Nephron progenitor cell (in vitro differentiated cells): ENCODE measurements at regions not wholly inside any gene's neighbourhood (a gene's known extent, or its start where the extent isn't known, plus 50 kb on each side); places are given as distances from the start of the nearest gene placed in this dataset.

Experiments
- DNase-seq: peaks from one replicate; pipeline ENCODE4 v3.0.0; 2021
- H3K27ac Mint-ChIP-seq: 2 replicates; pipeline ENCODE4 v1.8.0; 2021; ENCODE audit warnings: mild to moderate bottlenecking, moderate library complexity, mixed read lengths
- H3K27me3 Mint-ChIP-seq: 2 replicates; pipeline ENCODE4 v1.8.0; 2021; ENCODE audit warnings: mild to moderate bottlenecking, low read depth, mixed read lengths; ENCODE audit not compliant: poor library complexity
- H3K36me3 Mint-ChIP-seq: 2 replicates; pipeline ENCODE4 v1.8.0; 2021; ENCODE audit warnings: low read depth, mixed read lengths
- H3K4me1 Mint-ChIP-seq: 2 replicates; pipeline ENCODE4 v1.8.0; 2021; ENCODE audit warnings: mixed read lengths
- H3K4me3 Mint-ChIP-seq: 2 replicates; pipeline ENCODE4 v1.8.0; 2021; ENCODE audit warnings: mild to moderate bottlenecking, moderate library complexity, mixed read lengths
- H3K9me3 Mint-ChIP-seq: 2 replicates; pipeline ENCODE4 v1.8.0; 2021; ENCODE audit warnings: mild to moderate bottlenecking, moderate library complexity, mixed read lengths
- TF ChIP-seq, protein P1 (sequence below): fragments of 200-600 bp; sonication (generic); IDR thresholded peaks from 2 replicates; pipeline ENCODE4 v1.5.0; 2021; ENCODE audit warnings: antibody characterized with exemption

DNA sequence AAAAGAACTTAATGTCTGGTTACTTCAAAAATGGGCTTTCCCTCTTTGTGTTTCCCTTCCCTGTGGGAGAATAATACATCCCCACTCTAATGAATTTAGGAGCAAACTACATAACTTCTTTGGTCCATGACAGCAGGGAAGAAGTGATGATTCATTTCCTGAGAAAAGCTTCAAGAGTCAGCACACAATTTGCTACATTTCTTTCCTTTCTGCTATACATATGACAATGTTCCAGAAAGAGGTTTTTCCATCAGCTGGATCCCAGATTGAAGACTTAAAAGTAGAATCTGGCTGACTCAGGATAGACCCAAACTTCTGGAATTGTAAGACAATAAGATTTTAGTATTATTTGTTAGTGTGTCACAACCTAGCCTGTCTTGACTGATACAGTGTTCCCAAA lies 126.1 kb downstream of the DRD1 start:
- TF ChIP-seq, protein P1, sequence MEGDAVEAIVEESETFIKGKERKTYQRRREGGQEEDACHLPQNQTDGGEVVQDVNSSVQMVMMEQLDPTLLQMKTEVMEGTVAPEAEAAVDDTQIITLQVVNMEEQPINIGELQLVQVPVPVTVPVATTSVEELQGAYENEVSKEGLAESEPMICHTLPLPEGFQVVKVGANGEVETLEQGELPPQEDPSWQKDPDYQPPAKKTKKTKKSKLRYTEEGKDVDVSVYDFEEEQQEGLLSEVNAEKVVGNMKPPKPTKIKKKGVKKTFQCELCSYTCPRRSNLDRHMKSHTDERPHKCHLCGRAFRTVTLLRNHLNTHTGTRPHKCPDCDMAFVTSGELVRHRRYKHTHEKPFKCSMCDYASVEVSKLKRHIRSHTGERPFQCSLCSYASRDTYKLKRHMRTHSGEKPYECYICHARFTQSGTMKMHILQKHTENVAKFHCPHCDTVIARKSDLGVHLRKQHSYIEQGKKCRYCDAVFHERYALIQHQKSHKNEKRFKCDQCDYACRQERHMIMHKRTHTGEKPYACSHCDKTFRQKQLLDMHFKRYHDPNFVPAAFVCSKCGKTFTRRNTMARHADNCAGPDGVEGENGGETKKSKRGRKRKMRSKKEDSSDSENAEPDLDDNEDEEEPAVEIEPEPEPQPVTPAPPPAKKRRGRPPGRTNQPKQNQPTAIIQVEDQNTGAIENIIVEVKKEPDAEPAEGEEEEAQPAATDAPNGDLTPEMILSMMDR: no peak
- Mint-ChIP-seq H3K27ac (no peak overlapping the region), H3K4me1 (no peaks in the 10 kb centered on the region), H3K9me3 (no peaks in the 10 kb centered on the region), H3K4me3 (no peak overlapping the region), H3K27me3 (peaks cover 28% of the 10 kb centered on the region), H3K36me3 (no peaks in the 10 kb centered on the region)
- no peak for DNase-seq

DNA sequence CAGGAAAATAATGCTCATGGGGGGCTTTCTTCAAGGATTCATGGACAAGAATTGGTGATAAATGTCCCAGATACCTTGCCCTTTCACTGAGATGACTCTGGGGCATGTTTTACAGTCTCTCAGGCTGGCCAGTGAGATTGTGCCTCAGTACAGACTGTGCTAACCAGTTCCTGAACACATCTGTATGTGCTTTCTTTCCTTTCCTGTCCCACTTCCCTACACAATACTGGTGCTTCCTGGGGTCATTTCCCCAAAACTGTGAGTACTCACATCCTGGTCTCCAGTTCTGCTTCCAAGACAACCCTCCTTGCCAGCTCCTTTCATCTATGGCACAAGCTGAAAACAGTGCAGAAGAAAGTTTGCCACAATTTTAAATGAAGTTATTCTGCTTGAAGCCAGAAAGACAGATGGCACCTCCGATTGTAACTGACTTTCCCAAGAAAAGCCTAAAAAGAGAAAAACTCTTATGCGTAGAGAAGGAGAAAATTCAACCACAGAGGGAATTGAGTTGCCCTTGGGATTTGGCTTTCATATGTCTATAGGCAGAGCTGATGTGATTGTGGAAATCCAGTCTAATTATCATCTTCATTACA lies 134.7 kb downstream of the DRD1 start:
- Mint-ChIP-seq H3K4me1 (no peaks in the 10 kb centered on the region), H3K9me3 (no peaks in the 10 kb centered on the region), H3K27me3 (peaks cover 28% of the 10 kb centered on the region), H3K4me3 (no peak overlapping the region), H3K36me3 (no peaks in the 10 kb centered on the region), H3K27ac (no peak overlapping the region)
- TF ChIP-seq, protein P1: no peak
- DNase-seq: no peak

DNA sequence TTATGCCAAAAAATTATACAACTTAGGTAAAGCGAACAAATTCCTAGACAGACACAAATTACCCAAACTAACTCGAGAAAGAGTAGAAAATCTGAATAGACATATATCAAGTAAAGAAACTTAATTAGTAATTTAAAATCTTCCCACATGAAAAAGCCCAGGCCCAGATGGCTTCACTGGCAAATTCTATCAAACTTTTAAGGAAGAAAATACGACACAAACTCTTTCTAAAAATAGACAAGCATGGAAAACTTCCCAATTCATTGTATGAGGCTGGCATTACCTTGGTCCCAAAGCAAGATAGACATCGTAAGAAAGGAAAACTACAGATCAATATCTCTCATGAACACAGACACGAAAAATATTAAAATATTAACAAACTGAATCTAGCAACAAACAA lies 135.3 kb downstream of the DRD1 start:
- TF ChIP-seq, protein P1: no peak
- H3K9me3 Mint-ChIP-seq: no peaks in the 10 kb centered on the region
- H3K27me3 Mint-ChIP-seq: peaks cover 24% of the 10 kb centered on the region

DNA sequence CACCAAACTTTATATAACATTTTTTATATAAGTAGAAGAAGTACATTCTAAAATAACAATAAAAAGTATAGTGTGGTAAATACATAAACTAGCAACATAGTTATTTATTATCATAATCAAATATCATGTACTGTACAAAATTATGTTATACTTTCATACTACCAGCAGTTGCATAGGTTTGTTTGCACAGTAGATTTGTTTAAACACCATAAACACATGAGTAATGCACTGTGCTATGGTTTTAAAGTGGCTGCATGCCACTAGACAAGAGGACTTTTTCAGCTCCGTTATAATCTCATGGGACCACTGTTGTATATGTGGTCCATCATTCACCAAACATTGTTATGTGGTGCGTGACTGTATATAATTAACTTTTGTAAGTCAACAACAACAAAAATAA lies 137.6 kb downstream of the DRD1 start:
- Mint-ChIP-seq H3K9me3 (no peaks in the 10 kb centered on the region), H3K36me3 (no peaks in the 10 kb centered on the region), H3K27me3 (peaks cover 23% of the 10 kb centered on the region), H3K27ac (no peak overlapping the region), H3K4me3 (no peak overlapping the region), H3K4me1 (no peaks in the 10 kb centered on the region)
- DNase-seq: no peak
- TF ChIP-seq, protein P1: no peak

More for the DNA sequence above, 135.3 kb downstream of the DRD1 start:
- no peaks in the 10 kb centered on the region for H3K4me1 Mint-ChIP-seq
- H3K4me3 Mint-ChIP-seq: no peak overlapping the region
- no peak overlapping the region for H3K27ac Mint-ChIP-seq
- no peak for DNase-seq
- no peaks in the 10 kb centered on the region for H3K36me3 Mint-ChIP-seq

DNA sequence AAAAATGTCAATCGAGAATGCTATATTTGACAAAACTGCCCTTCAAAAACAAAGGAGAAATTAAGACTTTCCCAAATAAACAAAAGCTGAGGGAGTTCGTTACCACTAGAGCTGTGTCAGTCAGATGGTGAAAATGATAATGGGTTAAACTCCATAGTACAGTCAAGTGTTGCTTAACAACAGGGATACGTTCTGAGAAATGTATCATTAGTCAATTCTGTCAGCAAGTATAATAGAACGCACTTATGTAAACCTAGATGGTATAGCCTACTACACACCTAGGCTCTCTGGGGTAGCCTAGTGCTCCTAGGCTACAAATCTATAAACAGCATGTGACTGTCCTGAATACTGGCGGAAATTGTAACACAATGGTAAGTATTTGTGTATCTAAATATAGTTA lies 138.7 kb downstream of the DRD1 start:
- Mint-ChIP-seq H3K27me3 (peaks cover 23% of the 10 kb centered on the region), H3K9me3 (no peaks in the 10 kb centered on the region), H3K4me3 (no peak overlapping the region), H3K27ac (no peak overlapping the region), H3K4me1 (no peaks in the 10 kb centered on the region), H3K36me3 (no peaks in the 10 kb centered on the region)
- TF ChIP-seq, protein P1: no peak
- DNase-seq: no peak

DNA sequence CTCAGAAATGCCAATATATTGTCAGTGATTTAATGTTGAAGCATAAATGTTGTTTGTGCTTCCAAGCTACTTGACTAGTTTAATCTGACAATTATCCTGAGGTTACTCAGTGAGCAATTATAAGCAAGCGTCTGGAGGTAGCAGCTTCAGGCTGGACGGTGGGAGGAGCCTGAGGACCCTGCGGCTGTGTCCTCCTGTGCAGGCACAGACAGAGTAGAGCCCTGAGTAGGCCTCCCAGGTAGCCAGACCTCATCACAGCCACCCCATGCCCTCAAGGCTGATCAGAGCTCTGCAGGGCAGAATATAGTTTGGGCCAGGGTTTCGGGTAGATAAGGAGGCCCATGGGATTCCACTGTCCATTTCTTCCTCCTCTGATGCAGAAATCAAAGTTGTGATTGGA lies 153.6 kb downstream of the DRD1 start:
- H3K4me3 Mint-ChIP-seq: no peak overlapping the region
- peaks cover 14% of the 10 kb centered on the region for H3K9me3 Mint-ChIP-seq
- H3K27me3 Mint-ChIP-seq: peaks cover 9% of the 10 kb centered on the region
- TF ChIP-seq, protein P1: no peak
- no peak overlapping the region for H3K27ac Mint-ChIP-seq
- H3K36me3 Mint-ChIP-seq: no peaks in the 10 kb centered on the region
- no peak for DNase-seq
- no peaks in the 10 kb centered on the region for H3K4me1 Mint-ChIP-seq
